ENCODE measurements at regions not wholly inside any gene's neighbourhood (a gene's known extent, or its start where the extent isn't known, plus 50 kb on each side); places are given as distances from the start of the nearest gene placed in this dataset.
A peak's percentile ranks its signal among the peaks of the same experiment; 100 is the strongest.
"Not testable (repeated sequence)": the region's sequence is repeated elsewhere in the genome, so short reads cannot be mapped to it uniquely, and the experiment has no call there.

DNA sequence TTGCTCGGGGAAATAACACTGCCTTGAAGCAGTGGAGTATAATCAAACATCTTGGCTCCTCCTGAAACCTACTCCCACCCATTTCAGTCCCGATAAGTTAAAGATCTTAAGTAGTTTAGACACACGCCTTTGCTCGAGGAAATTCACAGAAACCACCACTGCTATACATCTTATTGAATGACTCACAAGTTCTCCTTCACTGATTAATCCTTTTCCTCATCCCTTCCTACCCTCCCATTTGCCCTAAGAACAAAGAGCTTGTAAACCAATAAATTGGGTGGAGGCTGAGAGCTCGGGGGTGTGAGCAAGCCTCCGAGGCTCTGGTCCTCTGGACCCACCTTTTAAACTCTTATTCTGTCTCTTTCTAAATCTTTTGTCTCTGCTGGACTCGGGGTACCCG, 86.5 kb downstream of the XCL2 start:
- not testable (repeated sequence) for DNase-seq (ENCODE audit: low read depth in 4 of 4, low spot score in 3 of 4)

DNA sequence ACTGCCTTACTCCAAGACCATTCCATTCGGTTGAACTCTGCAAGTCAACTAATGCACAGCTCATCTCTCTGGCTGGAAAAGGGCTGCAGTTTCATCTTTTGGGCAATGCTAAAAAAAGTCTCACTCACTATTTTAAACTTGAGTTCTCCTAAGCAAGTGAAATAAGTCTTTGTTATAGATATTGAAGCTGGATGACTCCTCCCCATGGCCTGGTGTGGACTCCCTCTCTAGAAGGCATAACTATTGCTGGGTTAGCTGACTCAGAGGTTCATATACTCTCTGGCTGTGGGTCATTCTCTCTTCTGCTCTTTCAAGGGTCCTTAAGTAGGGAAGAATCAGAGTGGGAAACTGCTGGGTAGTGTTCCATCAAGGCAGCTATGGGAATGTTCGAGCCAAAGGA, 88.0 kb downstream of the XCL2 start:
- DNase-seq (ENCODE audit: low read depth in 4 of 4, low spot score in 3 of 4): no peak

DNA sequence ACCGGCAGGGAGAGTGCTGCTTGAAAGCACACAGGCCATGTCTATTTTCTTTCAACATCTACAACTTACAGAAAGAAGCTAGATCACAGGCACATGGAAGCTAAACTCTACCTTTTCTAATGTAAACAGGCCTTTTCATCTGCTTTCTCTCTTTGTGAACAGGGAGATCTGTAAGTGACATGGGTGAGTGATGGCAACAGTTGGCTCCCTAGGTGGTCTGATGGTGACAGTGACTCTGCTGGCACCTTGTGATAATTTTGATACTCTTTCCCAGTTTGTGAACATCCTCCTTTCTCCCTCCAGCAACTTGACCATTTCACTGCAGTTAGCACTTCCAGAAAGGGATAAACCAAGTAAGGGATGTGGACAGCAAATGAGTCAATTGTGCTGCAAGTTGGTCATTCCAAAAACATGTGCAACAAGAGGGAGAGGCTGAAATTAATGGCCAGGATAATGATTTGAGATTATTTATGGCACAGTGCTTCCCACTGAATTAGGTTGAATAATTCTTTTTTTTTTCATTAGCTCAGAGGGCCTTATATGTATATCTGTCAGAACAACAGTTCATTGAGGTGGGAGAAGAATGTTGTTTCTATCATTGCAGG, 89.5 kb downstream of the XCL2 start:
- DNase-seq (ENCODE audit: low read depth in 4 of 4, low spot score in 3 of 4): no peak

DNA sequence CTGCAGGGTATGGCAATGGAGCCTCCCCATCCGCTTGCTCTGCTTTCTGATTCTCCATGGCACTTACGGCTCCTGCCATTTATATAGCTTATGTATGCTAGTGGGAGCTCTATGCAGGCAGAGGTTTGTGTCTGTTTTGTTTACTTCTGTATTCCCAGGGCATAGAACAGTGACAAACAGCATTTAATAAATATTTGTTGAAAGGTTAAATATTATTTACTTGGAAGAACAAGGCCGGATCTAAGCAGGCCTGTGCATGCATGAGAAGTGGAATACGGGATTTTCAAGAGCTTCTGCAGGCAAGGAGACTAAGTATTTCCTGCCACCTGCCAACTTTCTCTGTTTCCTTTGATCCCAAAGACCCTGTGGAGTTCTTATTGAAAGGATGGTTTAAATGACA, 90.7 kb downstream of the XCL2 start:
- DNase-seq (ENCODE audit: low read depth in 4 of 4, low spot score in 3 of 4): no peak

DNA sequence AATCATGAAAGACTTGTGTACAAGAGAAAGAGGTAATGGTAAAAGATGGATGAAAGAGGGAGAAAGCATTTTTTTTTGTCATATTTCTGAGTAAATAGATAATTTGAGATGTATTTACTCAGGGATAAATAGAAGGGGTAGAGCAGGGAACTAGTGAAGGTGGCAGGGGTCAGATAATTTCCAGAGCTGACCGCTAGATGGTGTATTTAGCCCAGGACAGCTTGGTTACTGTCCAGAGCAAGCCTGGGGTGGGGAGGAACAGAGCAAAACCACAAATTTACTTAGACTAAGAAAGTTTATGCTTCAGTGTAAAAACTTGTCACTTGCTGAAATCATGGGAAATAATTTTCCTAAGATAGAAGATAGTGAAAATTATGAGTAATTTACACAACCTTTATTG, 91.5 kb downstream of the XCL2 start:
- DNase-seq (ENCODE audit: low read depth in 4 of 4, low spot score in 3 of 4): no peak

DNA sequence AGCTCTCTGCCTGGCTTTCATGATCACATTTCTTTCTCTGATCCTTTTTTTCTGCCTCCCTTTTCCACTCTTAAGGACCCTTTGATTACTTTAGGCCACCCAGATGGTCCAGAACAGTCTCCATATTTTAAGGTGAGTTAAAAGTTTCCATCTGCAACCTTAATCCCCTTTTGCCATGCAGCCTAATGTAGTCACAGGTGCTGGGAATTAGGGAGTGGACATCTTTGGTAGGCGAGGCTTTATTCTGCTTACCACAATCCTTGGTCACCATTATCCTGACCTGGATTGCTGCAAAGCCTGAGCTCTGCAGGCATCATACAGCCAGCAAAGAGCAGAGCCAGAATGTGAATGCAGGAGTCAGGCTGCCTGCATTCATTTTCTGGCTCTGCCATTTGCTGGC, 95.9 kb downstream of the XCL2 start:
- DNase-seq (ENCODE audit: low read depth in 4 of 4, low spot score in 3 of 4): no peak

DNA sequence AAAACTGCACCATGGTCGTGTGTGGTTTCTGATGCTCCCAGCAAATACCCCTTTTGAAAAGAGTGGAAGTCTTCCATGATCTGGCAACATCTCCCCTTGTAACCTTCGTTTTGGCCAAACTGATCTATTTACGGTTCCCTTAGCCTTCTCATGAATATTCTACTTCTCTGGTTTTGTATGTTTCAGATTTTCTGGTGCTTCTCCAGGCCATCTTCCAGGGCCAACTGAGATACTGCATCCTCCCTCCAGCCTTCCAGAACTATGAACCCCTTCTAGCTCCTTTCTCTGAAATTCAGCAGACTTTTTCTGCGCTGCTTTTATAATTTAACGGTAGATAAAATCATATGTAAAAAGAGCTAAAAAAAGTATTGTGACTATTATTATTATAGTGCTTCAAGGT, 97.7 kb downstream of the XCL2 start:
- no peak for DNase-seq (ENCODE audit: low read depth in 4 of 4, low spot score in 3 of 4)

DNA sequence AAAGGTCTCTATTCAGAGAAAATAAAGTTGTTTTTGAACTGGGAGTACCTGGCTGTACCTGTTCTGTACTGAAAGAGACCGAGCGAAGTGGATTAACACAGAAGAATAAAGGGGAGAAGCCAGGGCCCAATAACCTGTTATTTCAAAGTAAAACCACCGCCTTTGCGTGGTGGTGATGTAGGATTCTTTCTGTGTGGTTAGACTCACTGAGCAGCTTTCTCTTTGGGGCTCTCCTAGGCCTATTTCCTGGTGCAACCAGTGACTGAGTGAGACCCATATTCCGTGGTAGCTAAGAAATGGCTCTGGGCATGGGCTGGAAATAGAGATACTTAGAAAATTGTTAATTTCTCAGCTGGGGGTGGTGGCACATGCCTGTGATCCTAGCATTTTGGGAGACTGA, 99.9 kb downstream of the XCL2 start:
- DNase-seq (ENCODE audit: low read depth in 4 of 4, low spot score in 3 of 4): no peak

DNA sequence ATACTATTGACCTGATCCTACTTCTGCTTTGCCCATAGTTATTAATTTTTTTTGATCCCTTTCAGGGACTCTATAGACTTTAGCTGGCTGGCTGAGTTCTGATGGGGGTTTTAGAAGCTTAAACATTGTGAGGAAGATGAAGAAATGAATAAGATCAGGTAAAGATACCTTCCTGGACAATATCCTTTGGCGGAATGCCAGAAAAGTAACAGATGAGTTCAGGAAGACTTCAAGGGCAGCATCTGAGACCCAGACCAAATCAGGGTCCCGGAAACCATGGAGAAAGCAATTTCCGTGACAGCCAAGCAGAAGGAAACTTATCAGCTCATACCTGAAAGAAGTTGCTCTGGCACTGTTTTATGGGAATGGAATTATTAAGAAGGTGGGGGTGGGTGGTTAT, 100.4 kb downstream of the XCL2 start:
- DNase-seq (ENCODE audit: low read depth in 4 of 4, low spot score in 3 of 4): no peak

DNA sequence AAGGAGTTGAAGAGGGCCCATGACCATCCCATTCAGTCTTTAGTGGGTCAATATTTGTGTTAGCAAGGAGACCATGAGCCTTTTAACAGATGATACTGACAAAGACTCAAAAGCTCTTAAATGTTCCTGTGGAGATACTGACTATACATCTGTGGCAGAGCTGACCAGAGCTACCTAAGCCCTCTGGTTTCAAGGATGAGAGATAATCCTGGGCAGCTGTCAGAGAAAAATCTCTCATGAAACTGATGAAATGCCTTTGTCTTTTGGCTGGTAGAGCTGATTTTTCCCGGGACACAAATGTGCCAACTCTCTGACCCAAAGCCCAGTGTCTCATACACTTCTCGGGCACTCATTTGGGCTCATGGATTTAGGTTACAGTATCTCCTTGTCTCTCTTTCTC, 100.9 kb downstream of the XCL2 start:
- no peak for DNase-seq (ENCODE audit: low read depth in 4 of 4, low spot score in 3 of 4)

DNA sequence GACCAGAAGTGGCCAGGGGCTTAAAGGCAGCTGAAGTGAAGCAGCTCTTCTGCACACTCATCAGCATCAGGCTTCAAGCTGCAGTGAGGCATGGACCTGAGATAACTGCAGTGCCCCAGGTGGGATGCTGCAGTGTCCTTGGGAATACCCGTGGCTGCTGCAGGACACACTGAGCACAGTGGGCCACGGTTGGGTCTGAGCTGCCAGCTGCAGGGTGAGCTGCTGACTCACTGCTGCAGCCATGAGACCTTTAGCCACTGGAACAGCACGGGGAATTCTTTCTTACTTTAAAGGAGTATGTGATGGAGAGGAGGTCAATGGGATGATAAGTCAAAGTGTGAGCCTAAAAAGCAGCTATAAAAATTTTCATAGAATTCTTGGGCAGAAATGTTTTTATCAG, 102.1 kb downstream of the XCL2 start:
- no peak for DNase-seq (ENCODE audit: low read depth in 4 of 4, low spot score in 3 of 4)

DNA sequence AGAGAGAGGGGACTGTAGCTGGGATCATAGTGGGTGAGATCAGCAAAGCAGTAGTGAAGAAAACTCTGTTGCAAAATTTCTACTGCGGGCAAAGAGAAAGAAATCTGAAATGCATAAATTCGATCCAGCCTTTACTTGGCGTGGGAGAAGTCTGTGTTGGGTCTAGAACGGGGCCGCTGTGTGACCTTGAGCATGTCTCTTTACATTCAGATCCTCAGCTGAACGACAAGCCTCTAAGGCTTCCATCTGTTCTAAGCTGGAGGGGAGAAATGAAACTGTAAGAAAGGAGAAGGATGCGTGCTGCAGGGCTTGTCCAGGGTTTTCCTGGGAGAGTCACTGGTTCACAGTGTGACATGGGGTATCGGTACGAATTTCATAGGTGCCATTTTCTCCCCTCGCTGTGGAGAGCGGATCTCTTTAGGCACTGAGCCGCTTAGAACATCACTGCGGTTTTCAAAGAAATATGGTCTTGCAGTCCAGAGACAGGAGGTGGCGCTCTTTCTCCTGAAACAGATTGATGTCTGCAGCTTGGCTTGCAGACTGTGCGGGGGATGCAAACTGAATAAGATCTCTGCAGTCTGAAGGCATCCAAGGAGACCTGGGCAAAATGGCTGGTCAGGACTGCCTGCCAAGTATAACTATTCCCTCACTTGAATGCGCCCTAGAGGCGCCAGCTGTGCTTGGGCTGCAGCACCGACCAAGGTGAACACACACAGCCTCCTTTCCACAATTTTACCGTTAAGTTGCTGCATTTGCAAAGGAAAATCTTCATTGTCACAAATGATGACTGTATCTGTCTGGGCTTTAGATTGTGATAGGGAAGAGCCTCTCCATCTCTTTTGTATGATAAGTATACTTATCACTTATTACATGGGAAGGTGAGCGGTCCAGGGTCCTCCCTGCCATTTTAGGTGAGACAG, 104.1 kb downstream of the XCL2 start:
- DNase-seq (ENCODE audit: low read depth in 4 of 4, low spot score in 3 of 4): peak; percentile 66 to 78 (median 74)

DNA sequence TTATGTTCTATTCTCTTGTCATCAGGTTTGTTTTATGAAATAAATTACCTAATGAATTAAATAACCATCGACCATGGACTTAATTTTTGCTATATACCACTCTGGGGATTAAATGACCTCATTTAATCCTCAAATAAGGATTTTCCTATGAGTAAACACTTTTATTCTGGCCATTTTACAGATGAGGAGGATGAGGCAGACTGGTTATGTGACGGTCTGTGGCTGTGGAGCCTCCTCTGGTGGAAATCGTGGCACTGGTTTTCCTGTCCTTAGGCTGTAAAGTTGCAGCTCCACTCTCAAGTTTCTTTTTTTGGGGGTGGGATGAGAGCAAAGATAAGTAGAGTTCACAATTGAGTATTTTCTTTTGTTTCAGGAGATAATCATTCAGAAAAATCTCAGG, 105.2 kb downstream of the XCL2 start:
- no peak for DNase-seq (ENCODE audit: low read depth in 4 of 4, low spot score in 3 of 4)

DNA sequence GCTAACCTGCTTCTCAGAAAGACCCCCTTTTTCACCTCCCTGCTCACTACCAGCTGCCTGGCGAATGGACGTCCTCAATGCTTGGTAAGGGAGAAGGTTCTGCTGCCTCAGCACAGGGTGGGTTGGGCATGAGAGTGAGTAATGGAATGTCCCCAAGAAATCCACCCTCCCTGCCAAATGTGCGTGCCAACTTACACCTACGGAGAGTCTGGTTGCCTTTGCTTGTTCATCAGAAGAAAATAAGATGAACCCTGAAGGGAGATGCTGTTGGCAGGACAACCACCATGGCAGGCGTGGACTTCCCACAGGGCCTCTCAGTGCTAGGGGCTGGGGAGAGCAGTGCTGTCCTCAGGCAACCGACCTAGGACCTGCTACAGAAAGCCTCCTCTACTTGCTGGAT, 106.0 kb downstream of the XCL2 start:
- DNase-seq (ENCODE audit: low read depth in 4 of 4, low spot score in 3 of 4): no peak

DNA sequence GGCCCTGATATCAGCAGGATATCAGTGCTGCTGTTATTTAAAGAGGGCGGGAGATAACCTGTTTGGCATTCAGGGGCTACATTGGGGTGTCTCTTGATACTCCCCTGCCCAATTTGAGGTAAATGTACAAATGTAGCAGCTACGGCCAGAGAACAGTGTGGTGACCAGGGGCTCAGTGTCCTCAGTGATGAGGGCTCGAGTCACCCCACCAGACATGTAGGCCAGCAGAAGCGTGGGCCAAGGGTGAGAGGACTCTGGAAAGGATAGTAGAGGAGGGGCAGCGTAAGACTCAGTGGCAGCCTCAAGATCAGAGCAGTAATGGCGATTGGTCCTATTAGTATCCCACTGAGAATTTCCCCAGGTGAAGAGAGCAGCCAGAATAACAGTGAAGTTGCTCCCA, 108.4 kb downstream of the XCL2 start:
- DNase-seq (ENCODE audit: low read depth in 4 of 4, low spot score in 3 of 4): no peak

DNA sequence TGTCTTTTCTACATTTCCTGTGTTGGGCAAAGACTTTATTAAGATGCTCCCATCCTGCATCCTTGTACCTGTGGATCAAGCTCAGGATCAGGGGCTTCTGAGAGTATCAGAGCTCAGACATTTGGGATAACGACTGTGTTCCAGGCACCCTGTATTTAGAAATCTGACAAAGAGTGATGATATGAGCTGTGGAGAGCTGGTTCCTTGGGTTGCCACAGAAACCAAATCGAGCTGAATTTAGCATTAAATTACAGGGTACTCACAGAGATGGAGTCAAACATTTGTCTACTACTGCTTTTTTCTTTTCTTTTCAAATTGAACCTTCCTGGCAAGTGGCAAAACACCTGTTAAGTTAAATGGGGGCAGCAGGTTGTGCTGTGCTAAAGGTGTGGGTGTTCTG, 110.6 kb downstream of the XCL2 start:
- no peak for DNase-seq (ENCODE audit: low read depth in 4 of 4, low spot score in 3 of 4)

DNA sequence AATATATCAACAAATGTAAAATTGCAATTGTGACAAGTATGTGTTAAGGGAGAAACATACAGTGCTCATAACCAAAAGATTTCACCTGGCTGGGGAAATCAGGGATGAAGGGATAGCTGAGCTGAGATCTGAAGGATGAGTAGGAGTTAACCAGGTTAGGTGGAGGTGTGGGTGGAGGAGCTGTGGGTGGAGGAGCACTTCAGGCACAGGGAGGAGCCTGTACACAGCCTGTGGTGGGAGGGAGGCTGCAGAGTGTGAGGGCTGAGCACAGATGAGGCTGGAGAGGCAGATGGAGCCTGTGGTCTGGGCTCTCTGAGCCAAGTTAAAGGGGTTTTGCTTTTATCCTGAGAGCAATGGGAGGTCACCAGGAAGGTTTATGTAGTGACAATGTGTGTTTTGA, 111.9 kb downstream of the XCL2 start:
- no peak for DNase-seq (ENCODE audit: low read depth in 4 of 4, low spot score in 3 of 4)

DNA sequence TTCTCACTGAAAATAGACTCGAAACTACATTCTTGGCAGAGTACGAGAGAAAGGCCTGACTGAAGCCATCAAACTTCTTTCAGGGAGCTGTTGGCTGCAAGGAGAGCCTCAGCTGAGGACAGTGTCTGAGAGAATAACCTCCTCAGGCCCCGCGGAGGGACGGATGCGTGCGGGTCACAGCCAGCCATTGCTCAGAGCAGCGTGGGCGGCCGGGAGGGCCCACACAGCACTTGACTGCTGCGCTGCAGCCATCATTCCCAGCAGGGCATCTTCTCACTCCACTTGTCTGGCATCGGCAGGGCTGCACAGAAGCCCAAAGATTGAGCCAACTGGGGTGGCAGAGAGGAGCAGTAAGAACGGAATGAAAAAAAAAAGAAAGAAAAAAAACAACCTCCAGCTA, 113.5 kb downstream of the XCL2 start:
- DNase-seq (ENCODE audit: low read depth in 4 of 4, low spot score in 3 of 4): no peak

DNA sequence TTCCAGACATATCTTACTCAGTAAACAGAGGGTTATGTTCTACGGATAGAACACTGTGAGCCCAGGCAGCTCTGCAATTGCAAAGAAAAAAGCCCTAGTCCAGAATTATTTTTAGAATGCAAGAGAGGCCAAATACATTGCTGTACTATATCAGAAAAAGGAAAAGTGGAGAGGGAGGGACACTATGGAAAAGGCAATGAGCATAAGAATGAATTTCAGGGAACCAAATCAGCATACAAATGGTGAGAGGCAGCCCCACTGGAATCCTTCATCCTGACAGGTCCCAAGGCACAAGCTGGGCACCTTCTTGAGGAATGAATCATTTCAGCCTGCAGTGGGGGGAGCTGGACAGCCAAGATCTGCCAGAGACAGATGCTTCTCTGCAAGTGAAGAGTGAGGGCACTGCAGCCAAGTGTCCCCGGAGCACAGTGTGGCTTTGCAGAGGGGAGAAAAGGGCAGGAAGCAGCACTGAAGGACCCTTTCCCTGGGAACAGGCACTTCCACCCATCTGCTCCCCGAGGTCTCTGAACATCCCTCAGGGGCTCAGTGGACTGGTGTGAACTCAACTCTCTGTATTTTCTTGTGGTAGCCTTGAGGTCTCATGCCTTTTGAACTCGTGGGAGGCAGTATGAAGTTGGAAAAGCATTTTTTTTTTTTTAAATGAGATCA, 115.6 kb downstream of the XCL2 start:
- no peak for DNase-seq (ENCODE audit: low read depth in 4 of 4, low spot score in 3 of 4)

DNA sequence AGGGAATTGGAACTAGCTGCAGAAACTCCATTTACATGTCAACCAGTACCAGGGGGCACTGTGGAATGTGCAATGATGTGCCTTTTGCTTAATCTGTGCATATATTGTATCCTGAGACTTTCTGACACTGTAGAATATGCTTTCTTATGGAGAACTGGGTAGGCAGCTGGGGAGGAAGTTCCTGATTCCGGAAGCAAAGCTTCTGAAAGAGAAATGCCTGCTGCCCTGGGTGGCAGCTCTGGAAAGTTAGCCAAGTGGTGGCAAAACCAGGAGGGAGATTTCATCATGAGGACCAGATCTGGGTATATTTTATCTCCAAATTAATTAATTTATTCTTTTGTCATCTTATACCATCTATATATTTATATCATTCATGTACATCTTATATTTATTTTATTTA, 116.7 kb downstream of the XCL2 start:
- no peak for DNase-seq (ENCODE audit: low read depth in 4 of 4, low spot score in 3 of 4)

DNA sequence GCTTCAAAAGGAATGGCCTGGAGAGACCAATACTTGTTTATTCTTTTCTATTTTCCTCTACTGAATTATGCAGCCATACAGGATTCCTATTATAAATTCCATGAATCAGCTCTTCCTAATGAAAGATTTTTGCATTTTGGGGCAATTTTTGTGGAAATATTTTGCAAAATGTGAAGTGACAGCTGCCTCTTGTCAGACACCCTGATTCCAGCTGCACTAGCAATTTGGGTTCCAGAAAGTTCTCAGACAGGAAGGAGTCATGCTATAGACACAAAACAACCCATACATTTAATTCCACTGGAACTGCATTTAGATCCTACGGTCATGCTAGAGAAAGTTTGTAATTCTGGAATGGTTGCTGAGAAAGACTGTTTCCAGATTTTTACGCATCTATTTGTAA, 119.5 kb downstream of the XCL2 start:
- DNase-seq (ENCODE audit: low read depth in 4 of 4, low spot score in 3 of 4): no peak

Measured in left renal pelvis (tissue), 4 donors.